PC-9 (cell line): ENCODE measurements at regions not wholly inside any gene's neighbourhood (a gene's known extent, or its start where the extent isn't known, plus 50 kb on each side); places are given as distances from the start of the nearest gene placed in this dataset.

ENCODE experiments used
- EZH2 ChIP-seq: fragments of 200-600 bp; sonication (generic); IDR thresholded peaks from 2 replicates; pipeline ENCODE4 v1.8.0; 2017; ENCODE audit warnings: antibody characterized with exemption, low read depth
- TF ChIP-seq, protein P1 (sequence below): fragments of 200-600 bp; sonication (generic); conservative IDR thresholded peaks from 2 replicates; pipeline ENCODE4 v1.6.1; 2017; ENCODE audit warnings: mixed run types, antibody characterized with exemption, mild to moderate bottlenecking, moderate library complexity

DNA sequence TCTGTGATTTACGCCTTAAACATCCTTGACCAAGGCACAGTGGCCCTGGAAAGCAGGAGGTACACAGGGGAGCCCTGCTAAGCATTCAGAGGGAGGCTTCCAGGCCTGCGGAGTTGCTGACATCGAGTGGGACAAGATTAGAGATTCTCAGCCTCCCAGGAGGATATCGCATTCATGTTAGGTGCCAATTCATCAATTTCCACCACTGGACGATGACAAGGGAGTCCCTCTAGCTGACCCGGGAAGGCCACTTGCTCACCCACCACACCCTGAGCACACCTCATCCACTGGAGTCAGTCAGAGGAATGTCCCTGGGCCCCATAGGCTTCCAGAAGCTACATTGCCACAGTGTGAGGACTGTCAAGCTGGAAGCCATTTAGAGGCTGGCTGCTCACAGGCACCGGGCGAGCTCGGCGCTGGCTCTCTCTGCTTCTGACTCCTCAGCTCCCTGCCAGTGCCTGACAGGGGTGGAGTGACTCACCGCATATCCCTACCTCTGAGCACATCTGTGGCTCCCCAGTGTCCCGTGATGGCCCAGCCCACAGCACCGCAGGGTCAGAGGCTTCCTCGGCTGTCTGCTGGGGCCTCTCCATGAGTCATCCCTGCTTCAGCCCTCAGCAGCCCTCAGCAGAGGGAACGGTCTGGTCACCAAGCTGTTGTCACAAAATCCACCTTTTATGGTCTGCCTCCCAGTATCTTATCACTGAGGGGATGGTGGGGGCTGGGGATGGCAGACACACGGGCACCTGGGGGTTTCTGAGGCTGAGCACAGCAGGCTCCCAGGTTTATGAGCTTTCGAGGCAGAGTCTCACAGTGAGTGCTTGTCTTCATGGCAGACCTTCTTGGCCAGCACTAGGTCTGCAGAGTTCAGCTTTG, 117.5 kb downstream of the ZNF608 start:
- TF ChIP-seq, protein P1, sequence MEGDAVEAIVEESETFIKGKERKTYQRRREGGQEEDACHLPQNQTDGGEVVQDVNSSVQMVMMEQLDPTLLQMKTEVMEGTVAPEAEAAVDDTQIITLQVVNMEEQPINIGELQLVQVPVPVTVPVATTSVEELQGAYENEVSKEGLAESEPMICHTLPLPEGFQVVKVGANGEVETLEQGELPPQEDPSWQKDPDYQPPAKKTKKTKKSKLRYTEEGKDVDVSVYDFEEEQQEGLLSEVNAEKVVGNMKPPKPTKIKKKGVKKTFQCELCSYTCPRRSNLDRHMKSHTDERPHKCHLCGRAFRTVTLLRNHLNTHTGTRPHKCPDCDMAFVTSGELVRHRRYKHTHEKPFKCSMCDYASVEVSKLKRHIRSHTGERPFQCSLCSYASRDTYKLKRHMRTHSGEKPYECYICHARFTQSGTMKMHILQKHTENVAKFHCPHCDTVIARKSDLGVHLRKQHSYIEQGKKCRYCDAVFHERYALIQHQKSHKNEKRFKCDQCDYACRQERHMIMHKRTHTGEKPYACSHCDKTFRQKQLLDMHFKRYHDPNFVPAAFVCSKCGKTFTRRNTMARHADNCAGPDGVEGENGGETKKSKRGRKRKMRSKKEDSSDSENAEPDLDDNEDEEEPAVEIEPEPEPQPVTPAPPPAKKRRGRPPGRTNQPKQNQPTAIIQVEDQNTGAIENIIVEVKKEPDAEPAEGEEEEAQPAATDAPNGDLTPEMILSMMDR = no peak
- no peak for TF ChIP-seq EZH2
